ENCODE measurements at regions not wholly inside any gene's neighbourhood (a gene's known extent, or its start where the extent isn't known, plus 50 kb on each side); places are given as distances from the start of the nearest gene placed in this dataset.
"Not testable (repeated sequence)": the region's sequence is repeated elsewhere in the genome, so short reads cannot be mapped to it uniquely, and the experiment has no call there.

- Histone ChIP-seq H3K27me3 (ENCODE audit: control insufficient read depth, insufficient read depth, low read length) (no peaks in the 10 kb centered on the region), H3K36me3 (ENCODE audit: control insufficient read depth, insufficient read depth, low read length) (no peaks in the 10 kb centered on the region), H3K4me3 (ENCODE audit: low read depth, low read length) (no peak overlapping the region)
- DNase-seq (ENCODE audit: low read depth): no peak
- TF ChIP-seq, protein P1, sequence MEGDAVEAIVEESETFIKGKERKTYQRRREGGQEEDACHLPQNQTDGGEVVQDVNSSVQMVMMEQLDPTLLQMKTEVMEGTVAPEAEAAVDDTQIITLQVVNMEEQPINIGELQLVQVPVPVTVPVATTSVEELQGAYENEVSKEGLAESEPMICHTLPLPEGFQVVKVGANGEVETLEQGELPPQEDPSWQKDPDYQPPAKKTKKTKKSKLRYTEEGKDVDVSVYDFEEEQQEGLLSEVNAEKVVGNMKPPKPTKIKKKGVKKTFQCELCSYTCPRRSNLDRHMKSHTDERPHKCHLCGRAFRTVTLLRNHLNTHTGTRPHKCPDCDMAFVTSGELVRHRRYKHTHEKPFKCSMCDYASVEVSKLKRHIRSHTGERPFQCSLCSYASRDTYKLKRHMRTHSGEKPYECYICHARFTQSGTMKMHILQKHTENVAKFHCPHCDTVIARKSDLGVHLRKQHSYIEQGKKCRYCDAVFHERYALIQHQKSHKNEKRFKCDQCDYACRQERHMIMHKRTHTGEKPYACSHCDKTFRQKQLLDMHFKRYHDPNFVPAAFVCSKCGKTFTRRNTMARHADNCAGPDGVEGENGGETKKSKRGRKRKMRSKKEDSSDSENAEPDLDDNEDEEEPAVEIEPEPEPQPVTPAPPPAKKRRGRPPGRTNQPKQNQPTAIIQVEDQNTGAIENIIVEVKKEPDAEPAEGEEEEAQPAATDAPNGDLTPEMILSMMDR (IDR thresholded peaks at IDR 0.05; ENCODE audit: insufficient read depth, low read length, poor library complexity, severe bottlenecking): no peak
Observed at GRCh38 chr4:100875296-100876068, 357.7 kb upstream of the EMCN start.

GRCh38 chr4:100872811-100873210 is 355.0 kb upstream of the EMCN start:
- H3K36me3 ChIP-seq (ENCODE audit: control insufficient read depth, insufficient read depth, low read length): no peaks in the 10 kb centered on the region
- DNase-seq (ENCODE audit: low read depth): no peak
- TF ChIP-seq, protein P1 (IDR thresholded peaks at IDR 0.05; ENCODE audit: insufficient read depth, low read length, poor library complexity, severe bottlenecking): no peak
- H3K27me3 ChIP-seq (ENCODE audit: control insufficient read depth, insufficient read depth, low read length): no peaks in the 10 kb centered on the region
- no peak overlapping the region for H3K4me3 ChIP-seq (ENCODE audit: low read depth, low read length)

- H3K27me3 ChIP-seq (ENCODE audit: control insufficient read depth, insufficient read depth, low read length): no peaks in the 10 kb centered on the region
- TF ChIP-seq, protein P1 (IDR thresholded peaks at IDR 0.05; ENCODE audit: insufficient read depth, low read length, poor library complexity, severe bottlenecking): no peak
- no peak overlapping the region for H3K4me3 ChIP-seq (ENCODE audit: low read depth, low read length)
- no peak for DNase-seq (ENCODE audit: low read depth)
- H3K36me3 ChIP-seq (ENCODE audit: control insufficient read depth, insufficient read depth, low read length): no peaks in the 10 kb centered on the region
Observed at GRCh38 chr4:100870940-100871772, 353.3 kb upstream of the EMCN start.

- Histone ChIP-seq H3K4me3 (ENCODE audit: low read depth, low read length) (no peak overlapping the region), H3K27me3 (ENCODE audit: control insufficient read depth, insufficient read depth, low read length) (no peaks in the 10 kb centered on the region), H3K36me3 (ENCODE audit: control insufficient read depth, insufficient read depth, low read length) (no peaks in the 10 kb centered on the region)
- TF ChIP-seq, protein P1 (IDR thresholded peaks at IDR 0.05; ENCODE audit: insufficient read depth, low read length, poor library complexity, severe bottlenecking): no peak
- DNase-seq (ENCODE audit: low read depth): no peak
Observed at GRCh38 chr4:100869276-100869675, 351.5 kb upstream of the EMCN start.

GRCh38 chr4:100868281-100868680 is 350.5 kb upstream of the EMCN start:
- H3K4me3 ChIP-seq (ENCODE audit: low read depth, low read length); H3K27me3 ChIP-seq (ENCODE audit: control insufficient read depth, insufficient read depth, low read length); H3K36me3 ChIP-seq (ENCODE audit: control insufficient read depth, insufficient read depth, low read length); DNase-seq (ENCODE audit: low read depth): not testable (repeated sequence)

DNA sequence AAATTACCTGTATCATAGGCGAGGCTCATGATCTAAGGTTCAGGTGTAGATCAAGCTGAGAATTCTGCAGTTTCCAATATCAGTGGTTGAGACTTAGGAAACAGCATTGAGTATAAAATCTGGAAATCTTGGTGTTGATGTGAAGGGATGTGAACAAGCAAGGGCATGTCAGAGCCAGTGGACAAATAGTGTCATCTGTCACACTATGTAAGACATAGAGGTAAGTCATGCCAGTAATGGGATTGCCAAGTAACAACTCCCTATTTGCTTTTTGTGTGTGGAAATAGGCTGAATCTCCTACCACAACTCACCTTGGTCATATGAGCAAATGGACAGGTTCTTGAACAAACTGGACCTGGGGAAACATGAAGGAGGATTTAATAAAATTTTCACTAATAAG is 334.5 kb upstream of the EMCN start:
- H3K4me3 ChIP-seq (ENCODE audit: low read depth, low read length): no peak overlapping the region
- H3K36me3 ChIP-seq (ENCODE audit: control insufficient read depth, insufficient read depth, low read length): no peaks in the 10 kb centered on the region
- TF ChIP-seq, protein P1 (IDR thresholded peaks at IDR 0.05; ENCODE audit: insufficient read depth, low read length, poor library complexity, severe bottlenecking): no peak
- no peaks in the 10 kb centered on the region for H3K27me3 ChIP-seq (ENCODE audit: control insufficient read depth, insufficient read depth, low read length)
- DNase-seq (ENCODE audit: low read depth): no peak
